Stimulated activated CD8-positive, alpha-beta memory T cell treated with anti-CD3 and anti-CD28 coated beads, Interleukin-15, amount 100 ng/mL, for 4 hours (primary cell): ENCODE measurements at regions not wholly inside any gene's neighbourhood (a gene's known extent, or its start where the extent isn't known, plus 50 kb on each side); places are given as distances from the start of the nearest gene placed in this dataset.

Experiments used
- DNase-seq, 2 donors: peaks; one replicate each; pipeline ENCODE4 v3.0.0-alpha.2; 2020; ENCODE audit warnings: low read depth in 2 of 2

- DNase-seq = no peak
These were observed 737.5 kb downstream of the LIG4 start for GRCh38 chr13:107477772-107478379.

DNA sequence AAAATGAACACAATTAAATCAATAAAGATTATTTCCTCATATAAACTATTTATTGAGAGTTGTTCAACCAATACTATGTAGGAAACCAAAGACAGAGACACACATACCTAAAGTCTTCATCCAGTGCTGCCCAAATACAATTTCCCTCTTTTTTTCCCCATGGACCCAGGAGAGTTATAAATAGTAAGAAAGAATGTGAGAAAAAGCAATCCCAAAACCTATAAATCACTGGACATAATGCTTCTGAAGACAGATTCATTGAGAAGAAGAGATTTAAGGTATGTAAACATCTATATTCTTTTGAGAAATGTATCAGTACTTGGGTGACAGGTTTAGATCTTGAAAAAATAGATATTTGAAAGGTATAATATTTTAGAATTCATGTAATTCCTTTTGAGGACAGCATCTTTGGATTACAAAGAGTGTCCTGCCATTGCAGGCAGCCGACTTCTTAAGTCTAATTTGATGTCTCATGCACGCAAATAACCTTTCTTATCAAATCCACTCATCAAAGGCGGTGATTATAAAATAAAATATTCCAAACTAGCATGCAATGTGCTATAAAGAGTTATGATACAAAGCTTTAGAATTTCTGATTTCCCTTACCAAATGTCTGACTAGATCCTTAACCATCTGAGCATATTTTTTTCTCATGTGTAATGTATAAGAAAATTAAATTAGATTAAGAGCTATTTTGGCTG is 739.4 kb downstream of the LIG4 start:
- no peak for DNase-seq

DNA sequence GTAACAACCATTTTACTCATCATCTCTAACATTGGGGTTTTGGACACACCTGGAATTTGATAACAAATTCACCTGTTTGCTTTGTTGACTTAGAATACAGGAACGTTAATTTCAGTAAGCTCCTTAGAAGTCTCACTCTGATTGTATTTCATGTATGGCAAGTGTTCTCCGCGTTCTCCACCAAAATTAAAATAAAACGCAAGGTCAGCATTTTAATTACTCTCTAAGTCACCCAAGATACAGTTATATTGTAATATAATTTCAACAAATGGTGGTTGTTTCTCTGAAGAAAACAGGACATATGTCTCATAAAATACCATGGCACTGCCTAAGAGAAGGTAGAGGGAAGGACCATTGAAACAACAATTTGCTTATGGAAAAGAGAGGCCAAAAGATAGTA is 742.1 kb downstream of the LIG4 start:
- DNase-seq = no peak

GRCh38 chr13:107466326-107467099 is 748.8 kb downstream of the LIG4 start:
- no peak for DNase-seq

DNA sequence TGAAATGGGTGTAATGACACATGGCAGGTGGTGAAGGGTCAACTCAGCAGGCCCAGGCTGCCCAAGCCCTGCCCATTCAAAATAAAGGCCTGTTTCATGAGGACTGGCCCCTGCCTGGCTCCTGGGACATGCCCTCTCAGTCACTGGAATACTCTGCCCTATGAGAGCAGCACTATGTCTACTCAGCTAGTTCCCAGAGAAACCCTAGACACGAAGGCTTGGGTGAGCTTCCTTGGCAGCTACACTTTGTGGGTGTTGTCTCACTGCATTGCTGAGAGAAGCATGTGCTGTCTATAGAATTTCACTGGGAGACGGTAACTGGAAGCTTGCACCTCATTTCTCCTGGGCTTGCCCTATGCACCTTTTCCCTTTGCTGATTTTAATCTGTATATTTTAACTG is 752.8 kb downstream of the LIG4 start:
- no peak for DNase-seq

DNA sequence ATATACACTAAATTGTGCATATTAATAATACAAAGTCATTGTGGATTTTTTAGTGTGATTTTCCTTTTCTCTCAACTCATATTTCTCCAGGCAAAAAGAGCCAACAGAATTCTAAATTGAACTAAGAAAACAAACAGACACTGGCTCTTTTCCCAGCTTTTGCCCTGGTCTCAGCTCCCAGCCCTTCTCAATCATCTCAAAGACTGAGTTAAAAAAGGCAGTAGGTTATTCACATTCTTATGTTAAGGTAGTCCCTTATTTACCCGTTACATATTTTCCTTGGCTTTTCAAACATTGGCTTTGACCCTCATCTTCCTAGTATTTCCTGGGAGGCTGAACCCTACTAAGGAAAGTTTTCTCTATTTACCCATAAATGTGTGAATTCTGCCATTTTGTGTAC is 753.6 kb downstream of the LIG4 start:
- no peak for DNase-seq

DNA sequence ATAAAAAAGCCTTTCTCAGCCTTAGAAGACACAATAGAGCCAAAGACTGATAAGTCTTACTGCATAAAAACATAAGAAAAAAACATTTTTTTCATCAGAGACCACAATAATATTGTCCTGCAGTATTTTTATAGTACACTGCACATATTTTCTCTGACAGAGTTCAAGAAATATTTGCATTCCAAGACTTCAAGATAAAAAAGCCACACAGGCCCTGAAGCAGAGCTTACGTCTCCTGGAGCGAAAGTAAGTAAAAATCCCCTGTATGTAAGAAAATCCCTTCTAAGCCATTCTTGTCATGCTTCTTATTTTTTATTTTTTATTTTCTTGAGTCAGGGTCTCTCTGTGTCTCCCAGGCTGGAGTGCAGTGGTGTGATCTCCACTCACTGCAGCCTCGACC is 755.9 kb downstream of the LIG4 start:
- no peak for DNase-seq

GRCh38 chr13:107458269-107458668 is 757.1 kb downstream of the LIG4 start:
- DNase-seq = no peak

- DNase-seq = no peak
These were observed 757.6 kb downstream of the LIG4 start for GRCh38 chr13:107457686-107458085.

GRCh38 chr13:107456431-107456830 is 758.9 kb downstream of the LIG4 start:
- DNase-seq = no peak

DNA sequence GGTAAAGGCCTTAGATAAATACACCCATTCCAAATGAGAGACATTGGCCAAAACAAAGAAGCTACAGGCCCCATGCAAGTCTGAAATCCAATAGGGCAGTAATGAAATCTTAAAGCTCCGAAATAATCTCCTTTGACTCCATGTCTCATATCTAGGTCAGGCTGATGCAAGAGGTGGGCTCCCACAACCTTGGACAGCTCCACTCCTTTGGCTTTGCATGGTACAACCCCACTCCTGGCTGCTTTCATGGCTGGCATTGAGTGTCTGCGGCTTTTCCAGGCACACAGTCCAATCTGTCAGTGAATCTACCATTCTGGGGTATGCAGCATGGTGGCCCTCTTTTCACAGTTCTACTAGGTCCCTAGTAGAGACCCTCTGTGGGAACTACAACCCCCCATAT is 762.5 kb downstream of the LIG4 start:
- DNase-seq = no peak

DNA sequence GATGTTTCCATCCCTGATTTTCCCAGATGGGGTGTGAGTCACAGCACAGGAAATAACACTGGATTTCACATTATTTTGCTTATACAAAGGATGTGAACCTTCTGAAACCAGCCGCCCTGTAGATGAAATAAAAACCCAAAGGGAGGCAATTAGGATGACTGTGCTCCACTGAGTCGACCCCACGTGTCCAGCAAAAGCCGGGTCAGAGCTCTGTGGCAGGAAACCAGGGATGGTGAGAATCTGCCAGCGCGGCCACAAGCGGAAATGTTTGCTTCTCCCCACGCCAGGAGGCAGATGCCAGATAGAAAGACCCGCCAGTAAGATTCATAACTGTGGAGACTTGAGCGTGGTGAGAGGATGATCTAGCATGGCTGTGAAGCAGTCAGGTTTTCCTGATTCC is 764.4 kb downstream of the LIG4 start:
- DNase-seq = no peak

GRCh38 chr13:107450431-107450830 is 764.9 kb downstream of the LIG4 start:
- no peak for DNase-seq

GRCh38 chr13:107447591-107447990 is 767.7 kb downstream of the LIG4 start:
- DNase-seq = no peak

GRCh38 chr13:107441279-107441678 is 774.1 kb downstream of the LIG4 start:
- DNase-seq = no peak

GRCh38 chr13:107438251-107438650 is 777.1 kb downstream of the LIG4 start:
- DNase-seq = no peak

DNA sequence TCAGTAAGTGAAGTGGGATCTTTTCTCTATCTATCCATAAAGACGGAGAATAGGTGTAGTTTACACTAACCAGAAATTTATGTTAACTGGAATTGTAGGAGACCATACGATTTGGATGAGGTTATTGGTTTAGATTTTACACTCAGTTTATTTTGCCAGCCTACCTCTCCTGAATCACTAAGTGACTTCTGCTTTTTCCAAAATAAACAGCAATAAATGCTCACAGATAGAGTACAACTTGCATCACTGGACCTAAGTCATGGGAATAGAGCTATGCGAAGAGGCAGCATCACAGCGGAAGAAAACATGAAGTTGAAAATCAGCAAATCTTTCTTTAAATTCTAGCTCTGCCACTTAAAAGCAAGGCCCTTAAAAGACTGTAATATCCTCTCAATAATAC is 781.0 kb downstream of the LIG4 start:
- no peak for DNase-seq

DNA sequence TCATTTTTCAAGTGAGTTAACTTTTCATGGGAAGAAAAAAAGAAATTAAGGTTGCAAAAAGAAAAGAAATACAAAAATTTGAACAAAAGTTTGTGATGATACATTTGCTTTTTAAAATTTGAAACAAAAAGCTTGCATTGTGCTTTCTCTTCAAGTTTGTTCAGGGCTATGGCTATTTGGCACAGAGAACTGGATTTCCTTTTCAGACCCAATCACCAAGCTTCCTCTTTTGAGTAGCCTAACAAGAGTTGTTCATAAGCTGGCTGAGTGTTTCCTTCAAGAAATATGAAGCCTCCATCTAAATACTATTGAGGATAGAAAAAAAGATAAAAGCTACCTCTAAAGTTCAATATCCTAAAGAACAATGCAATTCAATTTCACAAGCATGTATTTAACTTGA is 787.8 kb downstream of the LIG4 start:
- DNase-seq = no peak

GRCh38 chr13:107422421-107422820 is 792.9 kb downstream of the LIG4 start:
- DNase-seq = no peak

GRCh38 chr13:107421951-107422350 is 793.4 kb downstream of the LIG4 start:
- DNase-seq = no peak

GRCh38 chr13:107421028-107421427 is 794.3 kb downstream of the LIG4 start:
- DNase-seq = no peak

- DNase-seq = no peak
These were observed 802.3 kb downstream of the LIG4 start for GRCh38 chr13:107413005-107413404.

- DNase-seq = no peak
These were observed 808.3 kb downstream of the LIG4 start for GRCh38 chr13:107407074-107407473.
